AG20443 (cell line): ENCODE measurements at regions not wholly inside any gene's neighbourhood (a gene's known extent, or its start where the extent isn't known, plus 50 kb on each side); places are given as distances from the start of the nearest gene placed in this dataset.

Source experiments
- DNase-seq: peaks from one replicate; pipeline ENCODE4 v3.0.0; 2012; ENCODE audit warnings: low spot score, mixed read lengths

- DNase-seq, result no peak
Measured at GRCh38 chr16:55380485-55380884, 56.5 kb downstream of the IRX6 start.

GRCh38 chr16:55384288-55385247 is 60.6 kb downstream of the IRX6 start:
- DNase-seq, result no peak

DNA sequence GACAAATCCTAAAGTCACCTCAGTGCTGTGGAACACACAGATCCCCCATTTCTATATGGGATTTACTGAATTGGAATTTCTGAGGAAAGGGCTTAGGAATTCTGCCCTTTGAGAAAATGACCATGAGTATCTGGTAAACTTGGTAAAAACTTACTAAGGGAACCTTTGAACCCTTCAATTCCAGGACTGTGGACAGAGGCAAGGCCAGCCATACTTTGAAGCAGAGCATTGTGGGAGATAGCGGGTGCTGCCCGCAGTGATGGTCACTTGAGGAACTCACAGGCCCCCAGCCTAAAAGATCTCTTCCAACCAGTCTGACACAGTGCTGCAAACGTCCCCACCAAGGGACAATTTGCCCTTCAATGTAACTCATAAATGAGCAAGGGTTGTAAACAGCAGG is 61.4 kb downstream of the IRX6 start:
- DNase-seq, result no peak

GRCh38 chr16:55386534-55387296 is 62.7 kb downstream of the IRX6 start:
- no peak for DNase-seq

DNA sequence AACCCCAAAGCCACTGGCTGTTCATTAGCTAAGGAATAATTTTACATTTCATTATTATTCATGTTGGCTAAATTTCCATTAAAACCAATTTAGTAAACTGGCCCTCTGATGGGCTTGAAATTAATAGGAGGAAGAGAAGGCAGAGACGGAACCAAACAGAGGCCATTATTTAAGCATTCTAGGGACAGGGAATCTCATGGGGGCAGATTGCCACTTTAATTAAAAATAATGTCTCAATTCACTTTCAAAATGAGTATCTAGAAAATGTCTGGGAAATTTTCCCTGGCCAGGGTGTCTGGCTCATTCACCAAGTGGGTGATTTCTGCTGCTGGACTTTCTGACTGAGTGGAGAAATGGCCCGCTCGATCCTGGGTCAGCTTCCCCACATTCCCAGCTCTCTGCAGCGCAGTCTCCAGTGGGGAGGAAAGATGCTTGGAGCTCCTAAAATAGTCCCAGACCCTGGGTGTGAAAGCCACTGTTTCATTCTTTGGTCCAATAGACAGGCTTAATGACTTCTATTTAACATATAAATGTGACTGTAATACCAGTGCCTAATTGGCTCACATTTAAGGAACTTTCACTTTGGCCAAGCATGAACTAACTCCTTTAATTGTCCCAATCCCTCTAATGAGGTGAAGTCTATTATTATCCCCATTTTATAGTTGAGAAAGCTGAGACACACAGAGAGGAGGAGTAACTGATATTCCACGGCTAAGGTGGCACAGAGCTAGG is 64.3 kb downstream of the IRX6 start:
- no peak for DNase-seq

GRCh38 chr16:55389426-55390073 is 65.5 kb downstream of the IRX6 start:
- no peak for DNase-seq

GRCh38 chr16:55390630-55391237 is 66.7 kb downstream of the IRX6 start:
- DNase-seq, result no peak

DNA sequence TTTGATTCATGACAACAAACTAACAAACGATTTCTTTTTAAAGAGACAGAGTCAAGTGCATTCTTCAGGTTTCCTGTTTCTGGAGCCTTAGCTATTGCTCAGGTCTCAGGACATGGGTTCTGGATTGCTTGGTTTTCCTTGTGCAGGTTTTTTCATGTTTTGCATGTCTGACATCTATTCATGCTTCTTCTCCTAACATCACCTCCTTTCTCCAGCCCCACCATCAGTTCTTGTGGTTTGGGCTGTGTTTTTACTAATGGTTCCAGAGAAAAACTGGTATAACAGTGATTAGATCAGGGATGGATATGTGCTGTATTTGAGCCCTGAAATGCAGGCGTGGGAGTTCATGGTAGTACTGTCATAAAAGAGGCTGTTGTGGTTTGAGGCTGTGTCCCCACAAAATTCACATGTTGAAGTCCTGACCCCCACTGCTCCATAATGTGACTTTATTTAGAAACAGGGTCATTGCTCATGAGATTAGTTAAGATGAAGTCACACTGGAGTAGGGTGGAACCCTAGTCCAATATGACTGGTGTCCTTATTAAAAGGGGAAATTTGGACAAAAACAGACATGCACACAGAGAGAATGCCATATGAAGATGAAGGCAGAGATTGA is 67.9 kb downstream of the IRX6 start:
- DNase-seq, result no peak

- no peak for DNase-seq
Measured at GRCh38 chr16:55392701-55393100, 68.7 kb downstream of the IRX6 start.

- DNase-seq, result no peak
Measured at GRCh38 chr16:55393991-55394390, 70.0 kb downstream of the IRX6 start.

GRCh38 chr16:55398762-55399161 is 74.8 kb downstream of the IRX6 start:
- DNase-seq, result no peak

GRCh38 chr16:55399911-55400310 is 75.9 kb downstream of the IRX6 start:
- no peak for DNase-seq

DNA sequence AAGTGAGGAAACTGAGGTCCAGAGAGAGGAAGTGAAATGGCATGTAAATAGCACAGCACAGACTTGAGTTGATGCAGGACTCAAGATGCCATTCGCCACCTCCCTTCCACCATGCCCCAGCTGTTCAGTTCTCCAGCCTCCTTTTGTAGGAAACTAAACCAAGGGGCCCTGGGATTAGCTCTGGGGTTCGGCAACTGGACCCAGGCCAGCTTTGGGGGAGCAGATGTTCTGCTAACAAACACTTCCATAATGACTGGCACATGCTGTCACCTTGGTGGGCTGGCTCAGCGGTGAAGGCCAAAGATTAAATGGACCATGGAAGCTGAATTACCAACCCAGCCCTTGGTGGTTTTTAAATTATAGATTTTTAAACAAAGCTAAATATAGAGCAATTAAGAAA is 77.0 kb downstream of the IRX6 start:
- DNase-seq, result no peak

DNA sequence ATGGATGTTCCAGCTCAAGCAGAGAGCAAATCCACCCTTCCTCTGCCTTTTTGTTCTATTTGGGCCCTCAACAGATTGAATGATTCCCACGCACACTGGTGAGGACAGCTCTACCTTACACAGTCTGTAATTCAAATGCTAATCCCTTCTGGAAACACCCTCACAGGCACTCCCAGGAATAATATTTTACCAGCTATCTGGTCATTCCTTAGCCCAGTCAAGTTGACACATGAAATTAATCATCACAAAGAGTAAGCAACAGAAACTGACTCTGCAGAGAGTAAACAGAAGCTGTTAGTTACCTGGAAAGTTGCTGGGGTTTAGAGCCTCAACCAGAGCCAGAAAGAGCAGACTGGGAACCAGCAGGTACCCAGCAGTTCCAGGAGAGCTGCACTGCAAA is 75.5 kb upstream of the MMP2 start:
- DNase-seq, result no peak

- DNase-seq, result no peak
Measured at GRCh38 chr16:55406651-55407050, 72.3 kb upstream of the MMP2 start.

- DNase-seq, result no peak
Measured at GRCh38 chr16:55408661-55409060, 70.3 kb upstream of the MMP2 start.

GRCh38 chr16:55411231-55411630 is 67.8 kb upstream of the MMP2 start:
- no peak for DNase-seq

GRCh38 chr16:55418586-55418985 is 60.4 kb upstream of the MMP2 start:
- DNase-seq, result peak; percentile 60

DNA sequence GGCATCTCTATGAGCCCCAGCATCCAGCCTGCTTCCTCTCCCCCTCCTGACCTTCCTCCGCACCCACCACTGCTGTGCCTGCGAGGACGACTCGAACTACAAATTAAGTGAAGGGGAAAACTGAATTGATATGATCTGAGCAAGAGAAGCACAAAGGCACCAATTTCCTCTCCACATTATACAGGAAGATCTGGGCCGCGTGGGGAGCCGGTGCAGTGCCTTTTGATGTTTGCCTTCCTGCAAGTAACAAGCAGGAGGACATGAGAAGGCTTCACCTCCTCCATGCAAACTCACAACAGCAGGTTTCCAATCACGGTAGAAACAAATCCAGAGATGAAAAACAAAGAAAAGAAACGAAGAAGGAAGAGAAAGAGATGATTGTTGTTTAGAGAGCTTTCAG is 57.8 kb upstream of the MMP2 start:
- no peak for DNase-seq

GRCh38 chr16:55426865-55427484 is 52.0 kb upstream of the MMP2 start:
- DNase-seq, result no peak
